GM12878 (cell line): ENCODE measurements at regions not wholly inside any gene's neighbourhood (a gene's known extent, or its start where the extent isn't known, plus 50 kb on each side); places are given as distances from the start of the nearest gene placed in this dataset.

Experiments
- ATAC-seq: fragments of 200-7000 bp; cut with Tn5 transposase; 3 replicates; pipeline ENCODE4 v1.9.1; 2020; ENCODE audit warnings: mild to moderate bottlenecking, moderate library complexity
- BruUV-seq: library from RNA; stranded (reverse); fragments of 400-500 nt; replicated peaks from 2 replicates; lab custom pipeline; 2021; lab: Mats Ljungman, UMichigan
- CTCF ChIA-PET: fragments of 300-600 bp; sonication (Branson Sonifier 250); formaldehyde crosslinking; extraction: SDS; loops from one replicate; lab custom pipeline; 2021; ENCODE audit warnings: inconsistent platforms; lab: Yijun Ruan, JAX
- POLR2A ChIA-PET: fragments of 350-600 bp; formaldehyde crosslinking; extraction: SDS; loops from one replicate; lab custom pipeline; 2021; ENCODE audit warnings: inconsistent platforms; lab: Charles Lee
- RAD21 ChIA-PET: fragments of 300-600 bp; sonication (Branson Sonifier 250); formaldehyde crosslinking; loops from one replicate; lab custom pipeline; 2023; ENCODE audit warnings: antibody characterized with exemption; ENCODE audit not compliant: unreplicated experiment; lab: Charles Lee
- SMC1A ChIA-PET: fragments of 300-600 bp; sonication (Branson Sonifier 250); formaldehyde crosslinking; loops from one replicate; lab custom pipeline; 2023; ENCODE audit not compliant: unreplicated experiment, uncharacterized antibody; lab: Charles Lee
- DNase-seq: peaks from one replicate; pipeline ENCODE4 v3.0.0-alpha.2; 2011; ENCODE audit warnings: low read depth, low spot score
- FAIRE-seq: peaks from 3 replicates; lab custom pipeline; 2011; peaks lifted over from hg19 to GRCh38; lab: Jason Lieb, UNC
- H2AFZ ChIP-seq: 2 replicates; pipeline ENCODE4 v1.6.0; 2011; ENCODE audit warnings: low read depth, low read length, control low read depth; ENCODE audit not compliant: control insufficient read depth
- H3K27ac ChIP-seq: 2 replicates; pipeline ENCODE4 v1.5.1; 2011; ENCODE audit warnings: control low read depth; ENCODE audit not compliant: control insufficient read depth, insufficient read depth
- H3K27me3 ChIP-seq, 2 experiments: replicated peaks in 1 of 2; 2 replicates each; pipeline versions ENCODE4 v1.6.0 to v1.6.1; 2011; ENCODE audit warnings: low read length in 1 of 2; ENCODE audit not compliant: control insufficient read depth in 2 of 2, insufficient read depth in 2 of 2
- H3K36me3 ChIP-seq, 2 experiments: 2 replicates each; pipeline ENCODE4 v1.5.1; 2011; ENCODE audit warnings: low read length in 1 of 2; ENCODE audit not compliant: control insufficient read depth in 2 of 2, insufficient read depth in 2 of 2
- H3K4me1 ChIP-seq: 2 replicates; pipeline ENCODE4 v1.6.1; 2011; ENCODE audit warnings: mild to moderate bottlenecking, low read length, moderate library complexity, mixed read lengths; ENCODE audit not compliant: control insufficient read depth, insufficient read depth
- H3K4me2 ChIP-seq: 2 replicates; pipeline ENCODE4 v1.6.0; 2011; ENCODE audit warnings: control low read depth; ENCODE audit not compliant: control insufficient read depth, insufficient read depth
- H3K4me3 ChIP-seq: fragments of 200-600 bp; sonication (generic); 2 replicates; pipeline ENCODE4 v1.5.1; 2016
- H3K79me2 ChIP-seq: 2 replicates; pipeline ENCODE4 v1.6.0; 2011; ENCODE audit warnings: low read length; ENCODE audit not compliant: control insufficient read depth, insufficient read depth
- H3K9ac ChIP-seq: 2 replicates; pipeline ENCODE4 v1.8.0; 2011; ENCODE audit warnings: low read length, control low read depth, mixed read lengths; ENCODE audit not compliant: control insufficient read depth, insufficient read depth
- H3K9me3 ChIP-seq: replicated peaks from 3 replicates; pipeline ENCODE4 v1.5.1; 2011; ENCODE audit warnings: mild to moderate bottlenecking, low read length; ENCODE audit not compliant: control insufficient read depth, insufficient read depth
- H4K20me1 ChIP-seq: 2 replicates; pipeline ENCODE4 v1.6.0; 2011; ENCODE audit not compliant: control insufficient read depth, insufficient read depth
- CEBPB ChIP-seq, 2 experiments: fragments of 150-350 bp in 1 of 2; IDR thresholded peaks; 2 replicates each; pipeline ENCODE4 v1.6.1; 2012 to 2014; ENCODE audit warnings: low read depth in 2 of 2, low read length in 2 of 2, borderline replicate concordance in 1 of 2, inconsistent platforms in 1 of 2
- ESRRA ChIP-seq: IDR thresholded peaks from 2 replicates; pipeline ENCODE4 v1.6.1; 2012; ENCODE audit warnings: mild to moderate bottlenecking, low read length, improper control_type of control experiment
- FOS ChIP-seq: IDR thresholded peaks from 3 replicates; pipeline ENCODE4 v1.6.1; 2011; ENCODE audit warnings: borderline replicate concordance; ENCODE audit not compliant: insufficient read length; ENCODE audit errors: extremely low read depth
- HDGF ChIP-seq: fragments of 450-650 bp; IDR thresholded peaks from 2 replicates; pipeline ENCODE4 v1.6.1; 2016; ENCODE audit warnings: antibody characterized with exemption
- IKZF2 ChIP-seq, 2 experiments: fragments of 450-650 bp; IDR thresholded peaks; 2 replicates each; pipeline ENCODE4 v1.6.1; 2017; ENCODE audit warnings: mild to moderate bottlenecking in 2 of 2, moderate library complexity in 2 of 2
- JUND ChIP-seq: IDR thresholded peaks from 2 replicates; pipeline ENCODE4 v1.6.1; 2012; ENCODE audit warnings: low read depth, mild to moderate bottlenecking, low read length, improper control_type of control experiment, moderate library complexity
- MAX ChIP-seq: IDR thresholded peaks from 2 replicates; pipeline ENCODE4 v1.6.1; 2012; ENCODE audit warnings: low read depth, low read length, improper control_type of control experiment
- NFYB ChIP-seq: IDR thresholded peaks from 2 replicates; pipeline ENCODE4 v1.6.1; 2011; ENCODE audit warnings: low read depth, mild to moderate bottlenecking, low read length, improper control_type of control experiment, moderate library complexity; ENCODE audit not compliant: insufficient read depth
- NR2C2 ChIP-seq: IDR thresholded peaks from 2 replicates; pipeline ENCODE4 v1.6.1; 2011; ENCODE audit warnings: borderline replicate concordance, low read depth; ENCODE audit not compliant: control insufficient read depth, insufficient read length
- PAX5 ChIP-seq: IDR thresholded peaks from 2 replicates; pipeline ENCODE4 v1.6.1; 2011; ENCODE audit warnings: low read depth, low read length, borderline replicate concordance
- TARDBP ChIP-seq: IDR thresholded peaks from 2 replicates; pipeline ENCODE4 v1.6.1; 2016; ENCODE audit warnings: borderline replicate concordance
- WGBS: methylation state at CpG from one replicate; pipeline ENCODE4 v1.1.6; 2016; ENCODE audit warnings: low lambda C conversion rate; ENCODE audit not compliant: insufficient replicate concordance, insufficient coverage; ENCODE audit errors: missing lambda C conversion rate; 5-methylcytosine and 5-hydroxymethylcytosine counted together
- in situ Hi-C: fragments of 300-500 bp; cut with MboI; formaldehyde crosslinking; loops from 9 replicates; pipeline ENCODE4 v1.14.3; 2018; ENCODE audit warnings: mixed read lengths
- intact Hi-C: fragments of 100-400 bp; cut with micrococcal nuclease; formaldehyde crosslinking; loops from one replicate; pipeline ENCODE4 v1.14.2; 2022; ENCODE audit not compliant: unreplicated experiment

- TF ChIP-seq IKZF2 (IDR thresholded peaks at IDR 0.05) (no peak), TARDBP (no peak), NFYB (no peak)
These were observed 59.4 kb upstream of the ROR1 start (continued) for GRCh38 chr1:63714482-63714760.

- Histone ChIP-seq H3K27ac (no peak overlapping the region), H3K36me3 (no peaks in the 10 kb centered on the region), H4K20me1 (no peaks in the 10 kb centered on the region), H3K27me3 (peaks cover 0 to 2% of the 10 kb centered on the region in 2 experiments), H2AFZ (no peak overlapping the region), H3K9ac (no peak overlapping the region), H3K79me2 (no peaks in the 10 kb centered on the region), H3K9me3 (no peaks in the 10 kb centered on the region), H3K4me2 (no peak overlapping the region), H3K4me3 (no peak overlapping the region), H3K4me1 (no peaks in the 10 kb centered on the region)
- DNase-seq = no peak
- ATAC-seq = no peak
- no TSS peak for BruUV-seq
- TF ChIP-seq FOS (no peak), PAX5 (no peak), MAX (no peak), JUND (no peak), HDGF (no peak), ESRRA (no peak), CEBPB (IDR thresholded peaks at IDR 0.05; ENCODE audit: borderline replicate concordance in 1 of 2, low read depth in 2 of 2, low read length in 2 of 2) (no peak), NR2C2 (no peak)
- ChIA-PET CTCF (interaction anchor here (1.7 kb wide), 1 partner anchor 26 kb away, joined by 4 read pairs; no protein-coding TSS in a partner anchor), POLR2A (no interaction called here), RAD21 (interaction anchor here (1.4 kb wide), 1 partner anchor 26 kb away, joined by 4 read pairs; no protein-coding TSS in a partner anchor), SMC1A (interaction anchor here (1.0 to 1.4 kb wide), 3 partner anchors 9 to 97 kb away, joined by 3 to 5 read pairs (median 3); no protein-coding TSS in a partner anchor)
- intact Hi-C loops (no loop called here), in situ Hi-C loops (no loop called here)
- no peak for FAIRE-seq
- WGBS = 21% methylated on average over 4 of the region's 4 CpGs
These were observed 56.2 kb upstream of the ROR1 start for GRCh38 chr1:63717511-63718065.
